C4-2B (cell line): ENCODE measurements at regions not wholly inside any gene's neighbourhood (a gene's known extent, or its start where the extent isn't known, plus 50 kb on each side); places are given as distances from the start of the nearest gene placed in this dataset.

Experiments used
- ZFX ChIP-seq: fragments of 450-650 bp; IDR thresholded peaks from 2 replicates; pipeline ENCODE4 v1.6.1; 2017
- TF ChIP-seq, protein P1 (sequence below): fragments of 450-650 bp; conservative IDR thresholded peaks from 2 replicates; pipeline ENCODE4 v1.5.1; 2017; ENCODE audit warnings: mild to moderate bottlenecking

DNA sequence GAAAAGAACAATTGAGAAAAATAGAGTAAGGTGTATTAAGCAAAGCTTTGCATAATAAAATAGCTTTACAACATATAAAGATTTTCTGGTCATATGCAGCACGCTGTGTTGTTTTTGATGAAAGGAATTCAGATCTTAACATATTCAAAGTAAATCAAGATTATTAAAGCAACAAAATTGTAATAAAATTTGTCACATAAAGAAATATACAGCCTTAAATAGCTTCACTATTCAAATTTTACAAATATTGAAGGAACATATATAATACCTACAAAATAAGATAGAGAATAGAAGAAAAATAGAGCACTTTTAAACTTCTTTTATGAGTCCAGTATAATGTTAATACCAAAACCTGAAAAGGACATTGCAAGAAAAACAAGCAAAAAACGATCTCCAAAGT lies 749.1 kb upstream of the POT1 start:
- TF ChIP-seq, protein P1, sequence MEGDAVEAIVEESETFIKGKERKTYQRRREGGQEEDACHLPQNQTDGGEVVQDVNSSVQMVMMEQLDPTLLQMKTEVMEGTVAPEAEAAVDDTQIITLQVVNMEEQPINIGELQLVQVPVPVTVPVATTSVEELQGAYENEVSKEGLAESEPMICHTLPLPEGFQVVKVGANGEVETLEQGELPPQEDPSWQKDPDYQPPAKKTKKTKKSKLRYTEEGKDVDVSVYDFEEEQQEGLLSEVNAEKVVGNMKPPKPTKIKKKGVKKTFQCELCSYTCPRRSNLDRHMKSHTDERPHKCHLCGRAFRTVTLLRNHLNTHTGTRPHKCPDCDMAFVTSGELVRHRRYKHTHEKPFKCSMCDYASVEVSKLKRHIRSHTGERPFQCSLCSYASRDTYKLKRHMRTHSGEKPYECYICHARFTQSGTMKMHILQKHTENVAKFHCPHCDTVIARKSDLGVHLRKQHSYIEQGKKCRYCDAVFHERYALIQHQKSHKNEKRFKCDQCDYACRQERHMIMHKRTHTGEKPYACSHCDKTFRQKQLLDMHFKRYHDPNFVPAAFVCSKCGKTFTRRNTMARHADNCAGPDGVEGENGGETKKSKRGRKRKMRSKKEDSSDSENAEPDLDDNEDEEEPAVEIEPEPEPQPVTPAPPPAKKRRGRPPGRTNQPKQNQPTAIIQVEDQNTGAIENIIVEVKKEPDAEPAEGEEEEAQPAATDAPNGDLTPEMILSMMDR: no peak
- TF ChIP-seq ZFX: no peak
